ENCODE measurements at regions not wholly inside any gene's neighbourhood (a gene's known extent, or its start where the extent isn't known, plus 50 kb on each side); places are given as distances from the start of the nearest gene placed in this dataset.

GRCh38 chrX:6962006-6962355, 185.5 kb upstream of the STS start:
- no peak for TF ChIP-seq EZH2 (IDR thresholded peaks at IDR 0.05; ENCODE audit: insufficient read depth, poor library complexity, severe bottlenecking)
- no peak for TF ChIP-seq EZH2phosphoT487 (IDR thresholded peaks at IDR 0.05; ENCODE audit: insufficient read depth, low read depth)
